SK-N-SH (cell line): ENCODE measurements at regions not wholly inside any gene's neighbourhood (a gene's known extent, or its start where the extent isn't known, plus 50 kb on each side); places are given as distances from the start of the nearest gene placed in this dataset.

Experiments
- CTCF ChIA-PET: fragments of 300-600, 350-600 bp; formaldehyde crosslinking; extraction: SDS; loops from one replicate; lab custom pipeline; 2021; lab: Yijun Ruan, JAX
- POLR2A ChIA-PET: fragments of 350-600 bp; sonication (Branson Sonifier 250); formaldehyde crosslinking; extraction: SDS; loops from one replicate; lab custom pipeline; 2020; ENCODE audit warnings: antibody characterized with exemption, inconsistent platforms; lab: Yijun Ruan, JAX
- DNase-seq: peaks from one replicate; pipeline ENCODE4 v3.0.0; 2012
- H2AFZ ChIP-seq: fragments of 200-600 bp; sonication (generic); 2 replicates; pipeline ENCODE4 v1.8.1; 2016; ENCODE audit warnings: antibody characterized with exemption, mild to moderate bottlenecking, low read depth
- H3F3A ChIP-seq: fragments of 200-600 bp; sonication (generic); replicated peaks from 2 replicates; pipeline ENCODE3; 2016; ENCODE audit warnings: antibody characterized with exemption, mild to moderate bottlenecking; ENCODE audit not compliant: insufficient read depth
- H3K27ac ChIP-seq, 2 experiments: fragments of 200-500 bp in 1 of 2; fragments of 200-600 bp in 1 of 2; sonication (Bioruptor generic) in 1 of 2; sonication (generic), shearing (Covaris generic) in 1 of 2; 2 replicates each; pipeline versions ENCODE4 v1.5.1 to v1.6.1; 2014 to 2016; ENCODE audit warnings: low read depth in 2 of 2, inconsistent platforms in 1 of 2, low read length in 1 of 2, mild to moderate bottlenecking in 1 of 2, mixed read lengths in 1 of 2
- H3K27me3 ChIP-seq: fragments of 200-600 bp; sonication (generic), shearing (Covaris generic); 2 replicates; pipeline ENCODE4 v1.6.1; 2016; ENCODE audit warnings: mixed run types; ENCODE audit not compliant: insufficient read depth
- H3K36me3 ChIP-seq, 2 experiments: fragments of 200-500 bp in 1 of 2; fragments of 200-600 bp in 1 of 2; sonication (Bioruptor generic) in 1 of 2; sonication (generic) in 1 of 2; replicated peaks in 1 of 2; 2 replicates each; pipeline versions ENCODE3 to v1.5.1; 2014 to 2016; ENCODE audit warnings: low read length in 1 of 2, mild to moderate bottlenecking in 1 of 2; ENCODE audit not compliant: insufficient read depth in 2 of 2, control insufficient read depth in 1 of 2
- H3K4me1 ChIP-seq, 2 experiments: fragments of 200-500 bp in 1 of 2; fragments of 200-600 bp in 1 of 2; sonication (Bioruptor generic) in 1 of 2; sonication (generic), shearing (Covaris generic) in 1 of 2; 2 replicates each; pipeline versions ENCODE4 v1.5.1 to v1.6.1; 2014 to 2016; ENCODE audit warnings: low read depth in 1 of 2, low read length in 1 of 2, mixed run types in 1 of 2; ENCODE audit not compliant: insufficient read depth in 2 of 2, control insufficient read depth in 1 of 2
- H3K4me2 ChIP-seq: fragments of 200-600 bp; sonication (generic), shearing (Covaris generic); 2 replicates; pipeline ENCODE4 v1.6.1; 2017; ENCODE audit warnings: mixed run types
- H3K4me3 ChIP-seq, 2 experiments: fragments of 200-500 bp in 1 of 2; fragments of 200-600 bp in 1 of 2; sonication (Bioruptor generic) in 1 of 2; sonication (generic), shearing (Covaris generic) in 1 of 2; 2 replicates each; pipeline versions ENCODE4 v1.5.1 to v1.8.1; 2014 to 2016; ENCODE audit warnings: low read depth in 2 of 2, inconsistent platforms in 1 of 2, low read length in 1 of 2, mild to moderate bottlenecking in 1 of 2, mixed read lengths in 1 of 2, moderate library complexity in 1 of 2
- H3K79me2 ChIP-seq: fragments of 200-600 bp; sonication (generic); 2 replicates; pipeline ENCODE4 v1.8.1; 2017; ENCODE audit warnings: mild to moderate bottlenecking; ENCODE audit not compliant: insufficient read depth
- H3K9ac ChIP-seq: fragments of 200-600 bp; sonication (generic); 2 replicates; pipeline ENCODE4 v1.6.1; 2017; ENCODE audit warnings: mixed run types
- H3K9me2 ChIP-seq: fragments of 200-600 bp; sonication (generic); 2 replicates; pipeline ENCODE4 v1.6.1; 2017; ENCODE audit warnings: mixed run types
- H3K9me3 ChIP-seq: fragments of 200-600 bp; sonication (generic); 2 replicates; pipeline ENCODE4 v1.6.1; 2017; ENCODE audit warnings: mixed run types, mild to moderate bottlenecking, moderate library complexity
- H4K20me1 ChIP-seq: fragments of 200-600 bp; sonication (generic); 2 replicates; pipeline ENCODE4 v1.6.1; 2017; ENCODE audit warnings: mild to moderate bottlenecking, mixed run types; ENCODE audit not compliant: insufficient read depth
- CHD2 ChIP-seq: fragments of 150-350 bp; IDR thresholded peaks from 2 replicates; pipeline ENCODE4 v1.6.1; 2018; ENCODE audit warnings: low read length; ENCODE audit not compliant: partially characterized antibody
- EP300 ChIP-seq, 2 experiments: IDR thresholded peaks; 2 replicates each; pipeline versions ENCODE4 v1.4.0 to v1.6.1; 2012; ENCODE audit warnings: borderline replicate concordance in 1 of 2, low read depth in 1 of 2, low read length in 1 of 2
- EZH2phosphoT487 ChIP-seq: fragments of 200-600 bp; sonication (generic); IDR thresholded peaks from 2 replicates; pipeline ENCODE4 v1.6.1; 2017; ENCODE audit warnings: low read depth, mixed run types, mild to moderate bottlenecking, antibody characterized with exemption, moderate library complexity, borderline replicate concordance
- FOXJ3 ChIP-seq: sonication (generic); formaldehyde crosslinking; IDR thresholded peaks from 2 replicates; pipeline ENCODE4 v1.5.1; 2020; ENCODE audit warnings: mild to moderate bottlenecking, missing genetic modification reagents
- FOXM1 ChIP-seq: IDR thresholded peaks from 2 replicates; pipeline ENCODE4 v1.4.0; 2012; ENCODE audit warnings: low read depth, mild to moderate bottlenecking
- GATA2 ChIP-seq: sonication (generic); formaldehyde crosslinking; IDR thresholded peaks from 2 replicates; pipeline ENCODE4 v1.5.0; 2020; ENCODE audit warnings: mild to moderate bottlenecking, missing genetic modification reagents
- IRF3 ChIP-seq: fragments of 150-350 bp; IDR thresholded peaks from 2 replicates; pipeline ENCODE4 v1.6.1; 2016; ENCODE audit warnings: mild to moderate bottlenecking, low read depth, low read length
- JUND ChIP-seq: IDR thresholded peaks from 2 replicates; pipeline ENCODE4 v1.4.0; 2012
- MAX ChIP-seq: IDR thresholded peaks from 2 replicates; pipeline ENCODE4 v1.4.0; 2012; ENCODE audit warnings: low read depth
- MXI1 ChIP-seq: IDR thresholded peaks from 2 replicates; pipeline ENCODE4 v1.6.1; 2012; ENCODE audit warnings: mild to moderate bottlenecking, low read depth, low read length, improper control_type of control experiment
- NFIC ChIP-seq: IDR thresholded peaks from 2 replicates; pipeline ENCODE4 v1.4.0; 2012; ENCODE audit warnings: borderline replicate concordance
- PBX3 ChIP-seq: IDR thresholded peaks from 2 replicates; pipeline ENCODE4; 2012
- RAD21 ChIP-seq: IDR thresholded peaks from 2 replicates; pipeline ENCODE4 v1.6.1; 2012; ENCODE audit warnings: mild to moderate bottlenecking, low read length
- RCOR1 ChIP-seq: fragments of 150-350 bp; IDR thresholded peaks from 2 replicates; pipeline ENCODE4 v1.6.1; 2017; ENCODE audit warnings: antibody characterized with exemption, low read length
- SIN3A ChIP-seq: IDR thresholded peaks from 2 replicates; pipeline ENCODE4 v1.6.1; 2012; ENCODE audit warnings: low read depth, mild to moderate bottlenecking, low read length, moderate library complexity, borderline replicate concordance
- SMC3 ChIP-seq: IDR thresholded peaks from 2 replicates; pipeline ENCODE4 v1.6.1; 2012; ENCODE audit warnings: low read depth, low read length, improper control_type of control experiment
- TAF1 ChIP-seq: IDR thresholded peaks from 2 replicates; pipeline ENCODE4 v1.6.1; 2012; ENCODE audit warnings: low read depth, mild to moderate bottlenecking, low read length, moderate library complexity, borderline replicate concordance
- TEAD4 ChIP-seq: IDR thresholded peaks from 2 replicates; pipeline ENCODE4 v1.4.0; 2012; ENCODE audit warnings: mild to moderate bottlenecking, borderline replicate concordance; ENCODE audit not compliant: insufficient read depth
- USF1 ChIP-seq: IDR thresholded peaks from 2 replicates; pipeline ENCODE4 v1.4.0; 2012; ENCODE audit warnings: low read depth, borderline replicate concordance
- ZBTB33 ChIP-seq: IDR thresholded peaks from 2 replicates; pipeline ENCODE4 v1.4.0; 2012; ENCODE audit warnings: low read depth, borderline replicate concordance
- WGBS: methylation state at CpG from one replicate; pipeline ENCODE4 v1.1.6; 2017; ENCODE audit warnings: low lambda C conversion rate; 5-methylcytosine and 5-hydroxymethylcytosine counted together

GRCh38 chr10:2205406-2205805, 468.1 kb upstream of the ADARB2 start:
- 46% methylated on average over 2 of the region's 2 CpGs for WGBS
- no peak overlapping the region for H3K4me2 ChIP-seq
- H3K27me3 ChIP-seq, result no peaks in the 10 kb centered on the region
- no peaks in the 10 kb centered on the region for H3F3A ChIP-seq
- no peak for DNase-seq
- ChIA-PET POLR2A (no interaction called here), CTCF (no interaction called here)
- H3K27ac ChIP-seq, result no peak overlapping the region
- H3K4me1 ChIP-seq, result peaks cover 0 to 3% of the 10 kb centered on the region in 2 experiments; a peak in 2 of 4 replicates
- no peaks in the 10 kb centered on the region for H3K79me2 ChIP-seq
- H3K36me3 ChIP-seq, result no peaks in the 10 kb centered on the region
- H2AFZ ChIP-seq, result no peak overlapping the region
- no peaks in the 10 kb centered on the region for H3K9me2 ChIP-seq
- H3K9ac ChIP-seq, result no peak overlapping the region
- no peak for TF ChIP-seq SIN3A
- TF ChIP-seq PBX3, result no peak
- no peak for TF ChIP-seq MXI1
- TF ChIP-seq IRF3, result no peak
- TF ChIP-seq JUND, result no peak
- no peak for TF ChIP-seq SMC3
- no peak for TF ChIP-seq RCOR1
- TF ChIP-seq TEAD4, result no peak
- TF ChIP-seq MAX, result no peak
- TF ChIP-seq CHD2, result no peak
- no peak for TF ChIP-seq RAD21
- TF ChIP-seq ZBTB33, result no peak
- TF ChIP-seq NFIC, result no peak
- no peak for TF ChIP-seq FOXM1
- TF ChIP-seq TAF1, result no peak
- no peak for TF ChIP-seq EZH2phosphoT487
- TF ChIP-seq GATA2 (CRISPR knock-in tag), result no peak
- no peak for TF ChIP-seq USF1
- no peak for TF ChIP-seq FOXJ3 (CRISPR knock-in tag)
- no peak for TF ChIP-seq EP300 (IDR thresholded peaks at IDR 0.05; ENCODE audit: borderline replicate concordance in 1 of 2, low read depth in 1 of 2, low read length in 1 of 2)
- no peak overlapping the region for H3K4me3 ChIP-seq
- H4K20me1 ChIP-seq, result no peaks in the 10 kb centered on the region
- no peaks in the 10 kb centered on the region; the same call in 1 of the 2 replicates for H3K9me3 ChIP-seq
